H1 (cell line): ENCODE measurements at regions not wholly inside any gene's neighbourhood (a gene's known extent, or its start where the extent isn't known, plus 50 kb on each side); places are given as distances from the start of the nearest gene placed in this dataset.

Experiments
- CTCF ChIA-PET: fragments of 300-600 bp; sonication (Branson Sonifier 250); formaldehyde crosslinking; loops from one replicate; lab custom pipeline; 2021; ENCODE audit not compliant: partially characterized antibody; lab: Charles Lee
- POLR2A ChIA-PET: fragments of 300-600 bp; sonication (Branson Sonifier 250); formaldehyde crosslinking; loops from one replicate; lab custom pipeline; 2021; ENCODE audit warnings: inconsistent platforms; ENCODE audit not compliant: partially characterized antibody; lab: Charles Lee
- DNase-seq, 2 experiments: peaks; one replicate each; pipeline versions ENCODE4 v3.0.0 to v3.0.0-alpha.2; 2010 to 2022; ENCODE audit warnings: low spot score in 2 of 2, low read depth in 1 of 2, mixed read lengths in 1 of 2
- FAIRE-seq: peaks from 2 replicates; lab custom pipeline; 2011; peaks lifted over from hg19 to GRCh38; lab: Jason Lieb, UNC
- H2AFZ ChIP-seq: 2 replicates; pipeline ENCODE4 v1.8.1; 2012; ENCODE audit warnings: low read length, inconsistent platforms
- H2AK5ac ChIP-seq: 2 replicates; pipeline ENCODE4 v1.6.1; 2013; ENCODE audit warnings: low read depth, low read length
- H2BK120ac ChIP-seq: replicated peaks from 2 replicates; pipeline ENCODE3; 2013; ENCODE audit warnings: low read depth, low read length, inconsistent platforms
- H2BK12ac ChIP-seq: 2 replicates; pipeline ENCODE4 v1.6.1; 2013; ENCODE audit warnings: low read depth, low read length
- H2BK15ac ChIP-seq: 2 replicates; pipeline ENCODE4 v1.6.1; 2013; ENCODE audit warnings: low read length
- H2BK20ac ChIP-seq: 2 replicates; pipeline ENCODE4 v1.6.1; 2013; ENCODE audit warnings: low read length
- H2BK5ac ChIP-seq: 2 replicates; pipeline ENCODE4 v1.6.1; 2013; ENCODE audit warnings: low read depth, low read length
- H3K14ac ChIP-seq: 2 replicates; pipeline ENCODE4 v1.6.1; 2013; ENCODE audit warnings: inconsistent platforms; ENCODE audit not compliant: insufficient read length
- H3K18ac ChIP-seq: 2 replicates; pipeline ENCODE4 v1.6.1; 2013; ENCODE audit warnings: low read length; ENCODE audit errors: extremely low read depth
- H3K23ac ChIP-seq: 2 replicates; pipeline ENCODE4 v1.6.1; 2013; ENCODE audit warnings: inconsistent platforms; ENCODE audit not compliant: insufficient read length
- H3K23me2 ChIP-seq: 2 replicates; pipeline ENCODE4 v1.6.1; 2013; ENCODE audit warnings: low read depth, low read length
- H3K27ac ChIP-seq: 2 replicates; pipeline ENCODE4 v1.6.1; 2011; ENCODE audit warnings: low read depth, low read length, inconsistent platforms
- H3K27me3 ChIP-seq, 4 experiments: replicated peaks in 1 of 4; 1 replicate in 1 of 4; 2 replicates in 3 of 4; pipeline versions ENCODE4 v1.6.1 to v1.8.1; 2011 to 2013; ENCODE audit warnings: low read length in 3 of 4, mild to moderate bottlenecking in 3 of 4, inconsistent platforms in 2 of 4, mixed read lengths in 2 of 4, moderate library complexity in 1 of 4; ENCODE audit not compliant: control insufficient read depth in 3 of 4, insufficient read depth in 3 of 4; ENCODE audit errors: extremely low read depth in 1 of 4
- H3K36me3 ChIP-seq, 4 experiments: 2 replicates each; pipeline versions ENCODE4 v1.6.1 to v1.8.1; 2011 to 2013; ENCODE audit warnings: mild to moderate bottlenecking in 4 of 4, low read length in 3 of 4, moderate library complexity in 2 of 4, control low read depth in 1 of 4, inconsistent platforms in 1 of 4; ENCODE audit not compliant: insufficient read depth in 4 of 4, control insufficient read depth in 2 of 4
- H3K4ac ChIP-seq: replicated peaks from 2 replicates; pipeline ENCODE3; 2013; ENCODE audit warnings: low read length, low read depth, mixed read lengths, inconsistent platforms; ENCODE audit not compliant: insufficient read length
- H3K4me1 ChIP-seq, 4 experiments: replicated peaks in 1 of 4; 1 replicate in 1 of 4; 2 replicates in 3 of 4; pipeline versions ENCODE4 v1.6.1 to v1.8.1; 2011 to 2013; ENCODE audit warnings: low read length in 3 of 4, inconsistent platforms in 2 of 4, mixed read lengths in 1 of 4; ENCODE audit not compliant: insufficient read depth in 4 of 4, control insufficient read depth in 3 of 4
- H3K4me2 ChIP-seq, 2 experiments: 2 replicates each; pipeline versions ENCODE4 v1.6.1 to v1.8.1; 2011 to 2013; ENCODE audit warnings: low read depth in 2 of 2, low read length in 2 of 2, control low read depth in 1 of 2, inconsistent platforms in 1 of 2, mild to moderate bottlenecking in 1 of 2; ENCODE audit not compliant: insufficient read depth in 1 of 2
- H3K4me3 ChIP-seq, 4 experiments: fragments of 200-600, 300-600 bp in 1 of 4; sonication (generic), shearing (Covaris generic), sonication (Bioruptor Twin) in 1 of 4; 2 replicates each; pipeline versions ENCODE4 v1.5.1 to v1.8.1; 2011 to 2016; ENCODE audit warnings: low read length in 4 of 4, low read depth in 3 of 4, control low read depth in 2 of 4, inconsistent platforms in 2 of 4, mild to moderate bottlenecking in 2 of 4, mixed read lengths in 1 of 4, moderate library complexity in 1 of 4; ENCODE audit not compliant: insufficient read depth in 2 of 4; ENCODE audit errors: extremely low read depth in 1 of 4
- H3K56ac ChIP-seq: replicated peaks from 2 replicates; pipeline ENCODE3; 2013; ENCODE audit warnings: low read depth, mild to moderate bottlenecking, mixed read lengths, low read length, inconsistent platforms; ENCODE audit not compliant: insufficient read length
- H3K79me1 ChIP-seq: 2 replicates; pipeline ENCODE4 v1.6.1; 2013; ENCODE audit warnings: low read depth, low read length, control low read depth
- H3K79me2 ChIP-seq, 2 experiments: 2 replicates each; pipeline versions ENCODE4 v1.6.1 to v1.8.1; 2012 to 2013; ENCODE audit warnings: low read length in 2 of 2, mild to moderate bottlenecking in 2 of 2, inconsistent platforms in 1 of 2; ENCODE audit not compliant: insufficient read depth in 2 of 2, control insufficient read depth in 1 of 2
- H3K9ac ChIP-seq, 4 experiments: replicated peaks in 1 of 4; 1 replicate in 1 of 4; 2 replicates in 3 of 4; pipeline versions ENCODE4 v1.6.1 to v1.8.1; 2011 to 2013; ENCODE audit warnings: low read depth in 3 of 4, low read length in 3 of 4, control low read depth in 2 of 4, mild to moderate bottlenecking in 2 of 4, moderate library complexity in 2 of 4, inconsistent platforms in 1 of 4; ENCODE audit errors: extremely low read depth in 1 of 4
- H3K9me3 ChIP-seq, 2 experiments: 2 replicates each; pipeline versions ENCODE4 v1.6.1 to v1.8.1; 2012 to 2013; ENCODE audit warnings: mild to moderate bottlenecking in 2 of 2, moderate library complexity in 2 of 2, control low read depth in 1 of 2, inconsistent platforms in 1 of 2, low read depth in 1 of 2, low read length in 1 of 2, mixed read lengths in 1 of 2; ENCODE audit not compliant: insufficient read depth in 2 of 2
- H4K20me1 ChIP-seq, 2 experiments: replicated peaks in 1 of 2; 2 replicates each; pipeline versions ENCODE3 to v1.8.1; 2011 to 2013; ENCODE audit warnings: inconsistent platforms in 2 of 2, low read length in 2 of 2, mild to moderate bottlenecking in 1 of 2; ENCODE audit not compliant: insufficient read depth in 2 of 2, control insufficient read depth in 1 of 2
- H4K5ac ChIP-seq: 2 replicates; pipeline ENCODE4 v1.6.1; 2013; ENCODE audit warnings: low read length, low read depth, mixed read lengths, inconsistent platforms; ENCODE audit not compliant: insufficient read length
- H4K8ac ChIP-seq: 2 replicates; pipeline ENCODE4 v1.8.0; 2013; ENCODE audit warnings: mild to moderate bottlenecking, moderate library complexity, low read length, inconsistent platforms; ENCODE audit not compliant: insufficient read depth; ENCODE audit errors: extremely low read depth
- H4K91ac ChIP-seq: replicated peaks from 2 replicates; pipeline ENCODE3; 2013; ENCODE audit warnings: low read length, mixed read lengths, inconsistent platforms; ENCODE audit not compliant: insufficient read length
- CTCF ChIP-seq, 3 experiments: IDR thresholded peaks; 1 replicate in 2 of 3; 2 replicates in 1 of 3; pipeline versions ENCODE4 v1.5.1 to v1.6.1; 2011; ENCODE audit warnings: low read length in 3 of 3, mild to moderate bottlenecking in 3 of 3, inconsistent platforms in 2 of 3, low read depth in 1 of 3, moderate library complexity in 1 of 3; ENCODE audit not compliant: insufficient read depth in 1 of 3; ENCODE audit errors: control extremely low read depth in 1 of 3
- HDAC6 ChIP-seq: IDR thresholded peaks from one replicate; pipeline ENCODE4 v1.7.1; 2012; ENCODE audit warnings: low read depth, mild to moderate bottlenecking, inconsistent platforms, low read length, moderate library complexity
- MAX ChIP-seq: IDR thresholded peaks from 2 replicates; pipeline ENCODE4 v1.6.1; 2012; ENCODE audit warnings: inconsistent platforms
- SAP30 ChIP-seq: fragments of 300-600 bp; sonication (generic); IDR thresholded peaks from 2 replicates; pipeline ENCODE4 v1.7.1; 2012; ENCODE audit warnings: low read length, moderate library complexity, mild to moderate bottlenecking, inconsistent platforms; ENCODE audit not compliant: insufficient read depth, insufficient replicate concordance
- TCF12 ChIP-seq: IDR thresholded peaks from 2 replicates; pipeline ENCODE4 v1.6.1; 2011; ENCODE audit warnings: low read depth, mild to moderate bottlenecking, low read length
- WGBS, 2 experiments: shearing (Covaris generic) in 1 of 2; methylation state at CpG; one replicate each; pipeline versions ENCODE4 v1.1.6 to v1.1.7; 2013 to 2015; ENCODE audit warnings: low lambda C conversion rate in 2 of 2, mixed read lengths in 2 of 2, inconsistent platforms in 1 of 2, low coverage in 1 of 2, missing lambda C conversion rate in 1 of 2; ENCODE audit not compliant: insufficient replicate concordance in 2 of 2, insufficient coverage in 1 of 2, insufficient read length in 1 of 2; ENCODE audit errors: extremely low coverage in 1 of 2, missing lambda C conversion rate in 1 of 2; 5-methylcytosine and 5-hydroxymethylcytosine counted together

- WGBS, 2 experiments = 90% methylated on average over 4 of the region's 4 CpGs; no CpG with 5 or more reads in 1 of the 2 experiments
- H3K56ac ChIP-seq = no peak overlapping the region
- ChIA-PET POLR2A (no interaction called here), CTCF (interaction anchor here (0.8 to 2.4 kb wide), 5 partner anchors 9 to 128 kb away, joined by 3 to 7 read pairs (median 3); no protein-coding TSS in a partner anchor)
- H4K8ac ChIP-seq = no peak overlapping the region
- H4K5ac ChIP-seq = no peak overlapping the region
- no peak for FAIRE-seq
- no peak overlapping the region for H3K4me3 ChIP-seq
- no peak overlapping the region for H3K27ac ChIP-seq
- no peaks in the 10 kb centered on the region for H3K79me1 ChIP-seq
- no peak overlapping the region for H2AFZ ChIP-seq
- H3K23me2 ChIP-seq = no peaks in the 10 kb centered on the region
- no peak overlapping the region for H3K18ac ChIP-seq
- H2BK15ac ChIP-seq = no peak overlapping the region
- no peak overlapping the region for H3K9ac ChIP-seq
- no peak for DNase-seq
- H3K4me2 ChIP-seq = no peak overlapping the region
- H2AK5ac ChIP-seq = no peak overlapping the region
- no peak overlapping the region for H3K4ac ChIP-seq
- no peak overlapping the region for H4K91ac ChIP-seq
- H3K9me3 ChIP-seq = no peaks in the 10 kb centered on the region
- no peak overlapping the region for H2BK12ac ChIP-seq
- H2BK120ac ChIP-seq = no peak overlapping the region
- H3K4me1 ChIP-seq = no peaks in the 10 kb centered on the region; a peak in 1 of 7 replicates
- H3K36me3 ChIP-seq = no peaks in the 10 kb centered on the region
- no peak overlapping the region for H3K14ac ChIP-seq
- H2BK20ac ChIP-seq = no peak overlapping the region
- no peaks in the 10 kb centered on the region for H3K79me2 ChIP-seq
- no peaks in the 10 kb centered on the region for H3K27me3 ChIP-seq
- H4K20me1 ChIP-seq = no peaks in the 10 kb centered on the region
- no peak overlapping the region for H3K23ac ChIP-seq
- H2BK5ac ChIP-seq = no peak overlapping the region
- no peak for TF ChIP-seq CTCF (IDR thresholded peaks at IDR 0.05; ENCODE audit: control extremely low read depth in 1 of 3, insufficient read depth in 1 of 3, low read depth in 1 of 3, low read length in 3 of 3)
- no peak for TF ChIP-seq HDAC6
- TF ChIP-seq SAP30 = no peak
- no peak for TF ChIP-seq TCF12
- no peak for TF ChIP-seq MAX
These were observed 623.8 kb upstream of the AGTR1 start for GRCh38 chr3:148073721-148074456.
